Stimulated activated CD4-positive, alpha-beta T cell treated with anti-CD3 and anti-CD28 coated beads, Interleukin-15, amount 100 ng/mL, for 24 hours (primary cell): ENCODE measurements at regions not wholly inside any gene's neighbourhood (a gene's known extent, or its start where the extent isn't known, plus 50 kb on each side); places are given as distances from the start of the nearest gene placed in this dataset.

Experiments
- DNase-seq: peaks from one replicate; pipeline ENCODE4 v3.0.0-alpha.2; 2020

DNA sequence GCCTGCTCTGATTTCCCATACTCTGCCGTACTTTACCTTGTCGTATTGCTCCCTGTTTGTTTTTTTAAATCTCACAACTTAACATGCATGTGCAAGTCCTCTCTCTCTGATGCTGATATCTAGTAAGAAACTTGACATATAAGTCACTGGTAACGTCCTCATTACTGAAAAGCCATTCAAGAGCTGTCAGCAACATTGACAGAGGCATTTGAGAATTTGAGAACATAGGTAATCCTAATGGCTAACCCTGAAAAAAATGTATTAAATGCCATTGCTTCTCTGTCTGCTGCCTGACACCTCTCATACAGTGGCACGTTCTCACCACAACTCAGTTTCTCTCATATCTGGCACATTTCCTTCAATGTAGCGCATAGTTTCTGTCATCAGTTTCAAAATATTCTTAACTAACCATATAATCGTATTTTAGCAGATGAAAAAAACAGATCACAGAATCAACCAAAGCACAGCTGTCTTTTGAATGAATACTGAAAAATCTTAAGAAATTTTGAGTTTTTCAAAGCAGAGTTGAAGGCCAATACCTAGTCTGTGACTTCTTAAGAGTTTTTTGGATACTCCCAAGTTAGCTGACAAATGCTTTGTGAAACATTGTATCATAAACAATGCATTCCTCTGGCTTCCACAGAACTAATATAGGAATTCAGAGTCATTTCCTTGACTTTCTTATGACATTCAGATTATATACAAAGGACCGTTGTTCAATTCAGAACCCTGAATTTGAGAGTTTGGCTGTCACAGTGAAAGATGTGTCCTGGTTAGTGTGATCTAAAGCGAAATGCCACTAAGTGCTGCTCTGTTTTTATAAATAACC is 996.4 kb downstream of the C4orf33 start:
- no peak for DNase-seq

GRCh38 chr4:130099105-130099504 is 1003.2 kb downstream of the C4orf33 start:
- DNase-seq, result no peak

GRCh38 chr4:130110189-130110588 is 1014.2 kb downstream of the C4orf33 start:
- DNase-seq, result no peak

DNA sequence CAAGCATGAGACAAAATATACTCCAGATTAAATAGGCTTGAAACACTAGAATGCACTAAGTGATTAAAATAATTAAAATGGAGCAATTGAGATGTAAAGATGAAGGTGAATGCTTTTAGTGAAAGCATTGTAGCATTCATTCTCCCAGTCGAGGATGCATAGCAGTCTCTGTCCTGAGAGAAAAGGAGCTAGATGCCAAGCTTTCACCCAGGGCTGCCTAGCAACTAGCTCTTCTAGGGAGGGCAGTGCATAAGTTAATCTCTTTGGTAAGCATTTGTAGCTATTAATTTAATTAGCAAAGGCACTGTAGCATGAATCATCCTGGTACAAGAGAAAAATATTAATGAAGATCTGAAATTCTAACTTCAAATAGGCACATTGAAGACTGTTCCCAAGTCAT is 1014.8 kb downstream of the C4orf33 start:
- no peak for DNase-seq

DNA sequence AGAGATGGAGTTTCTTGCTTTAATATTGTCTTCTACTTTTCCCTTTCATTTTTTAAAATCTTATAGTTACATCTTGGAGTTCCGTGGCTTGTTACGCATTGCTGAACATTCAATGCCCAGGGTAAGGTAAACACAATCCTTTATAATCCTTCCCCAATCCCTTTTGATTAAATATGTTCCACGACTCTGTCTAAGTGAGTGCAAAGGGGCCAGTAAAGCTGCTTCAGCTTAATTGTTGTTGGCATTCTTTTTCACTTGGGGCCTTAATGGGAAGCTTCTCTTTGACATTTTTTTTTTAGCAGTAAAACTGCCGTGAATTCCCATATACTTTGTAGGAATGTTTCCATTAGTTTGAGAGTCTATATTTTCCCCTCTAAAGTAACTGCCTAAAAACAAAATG is 1028.1 kb downstream of the C4orf33 start:
- DNase-seq, result no peak

- DNase-seq, result no peak
Observed at GRCh38 chr4:130125467-130125866, 1029.5 kb downstream of the C4orf33 start.

- DNase-seq, result no peak
Observed at GRCh38 chr4:130127297-130127696, 1031.3 kb downstream of the C4orf33 start.

- no peak for DNase-seq
Observed at GRCh38 chr4:130131536-130131935, 1035.6 kb downstream of the C4orf33 start.

DNA sequence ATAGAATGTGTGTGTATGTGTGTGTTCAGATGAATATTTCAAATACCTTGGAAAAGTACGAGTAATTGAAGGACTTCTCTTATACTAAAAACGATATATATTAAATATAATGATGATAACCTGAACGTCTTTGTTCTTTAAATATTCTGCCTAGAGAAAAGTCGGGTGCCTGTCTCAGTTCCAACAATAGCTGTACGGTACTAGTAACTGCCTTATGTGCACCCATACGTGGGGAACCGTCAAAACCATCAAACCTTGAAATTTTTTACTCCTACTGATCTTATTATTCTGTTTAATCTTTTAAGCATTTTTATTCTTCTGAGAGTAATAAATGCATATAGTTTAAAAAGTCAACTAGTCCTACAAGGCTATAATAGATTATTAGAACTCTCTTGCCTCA is 1045.7 kb downstream of the C4orf33 start:
- DNase-seq, result no peak

DNA sequence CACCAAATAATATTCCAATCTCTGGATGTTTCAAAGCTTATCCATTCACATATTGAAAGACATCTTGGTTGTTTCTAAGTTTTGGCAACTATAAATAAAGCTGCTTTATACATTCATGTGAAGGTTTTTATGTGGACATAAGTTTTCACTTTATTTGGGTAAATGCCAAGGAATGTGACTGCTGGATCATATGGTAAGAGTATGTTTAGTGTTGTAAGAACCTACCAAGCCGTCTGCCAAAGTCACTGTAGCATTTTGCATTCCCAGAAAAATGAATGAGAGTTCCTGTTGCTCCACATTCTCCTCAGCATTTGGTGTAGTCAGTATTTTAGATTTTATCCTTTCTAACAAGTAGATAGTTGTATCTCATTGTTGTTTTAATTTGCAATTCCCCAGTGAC is 1047.7 kb downstream of the C4orf33 start:
- DNase-seq, result no peak

GRCh38 chr4:130146773-130147172 is 1050.8 kb downstream of the C4orf33 start:
- no peak for DNase-seq

- no peak for DNase-seq
Observed at GRCh38 chr4:130147641-130148040, 1051.7 kb downstream of the C4orf33 start.

DNA sequence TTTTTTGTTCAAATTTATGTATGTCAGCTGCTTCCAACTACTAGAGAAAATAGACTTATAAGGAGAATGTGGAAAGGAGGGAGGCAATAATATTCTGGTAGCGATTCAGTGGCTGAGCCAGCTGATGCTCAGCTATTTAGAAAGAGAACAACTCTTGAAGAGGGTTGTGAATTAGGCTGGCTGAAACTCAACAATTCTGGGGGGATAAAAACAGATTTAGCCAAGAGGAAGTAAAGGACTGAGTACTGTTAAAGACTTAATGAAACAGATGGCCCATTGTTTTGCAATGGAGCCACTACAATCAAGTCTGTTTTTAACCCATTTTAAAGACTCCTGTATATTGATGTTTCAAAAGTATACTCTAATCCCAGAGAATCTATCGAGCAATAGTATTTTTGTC is 1058.9 kb downstream of the C4orf33 start:
- no peak for DNase-seq

DNA sequence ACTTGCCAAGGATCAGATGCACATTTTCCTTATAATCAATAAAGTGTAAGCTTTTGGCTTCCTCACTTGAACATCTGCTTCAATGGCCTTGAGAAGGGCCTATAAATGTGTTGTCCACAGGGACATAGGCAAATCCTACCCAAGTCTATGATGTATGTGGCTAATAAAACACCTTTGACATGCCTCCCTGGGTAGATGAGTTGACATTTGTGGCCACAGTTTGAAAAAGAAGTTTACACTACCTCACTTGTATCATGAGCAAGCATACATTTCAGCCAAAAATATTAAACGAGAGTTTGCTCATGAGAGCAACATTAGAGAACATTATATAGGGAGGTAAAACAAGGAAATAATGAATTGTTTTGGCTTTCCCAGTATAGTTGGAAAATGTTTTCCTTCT is 1067.7 kb downstream of the C4orf33 start:
- DNase-seq, result no peak

GRCh38 chr4:130165381-130165780 is 1069.4 kb downstream of the C4orf33 start:
- DNase-seq, result no peak

DNA sequence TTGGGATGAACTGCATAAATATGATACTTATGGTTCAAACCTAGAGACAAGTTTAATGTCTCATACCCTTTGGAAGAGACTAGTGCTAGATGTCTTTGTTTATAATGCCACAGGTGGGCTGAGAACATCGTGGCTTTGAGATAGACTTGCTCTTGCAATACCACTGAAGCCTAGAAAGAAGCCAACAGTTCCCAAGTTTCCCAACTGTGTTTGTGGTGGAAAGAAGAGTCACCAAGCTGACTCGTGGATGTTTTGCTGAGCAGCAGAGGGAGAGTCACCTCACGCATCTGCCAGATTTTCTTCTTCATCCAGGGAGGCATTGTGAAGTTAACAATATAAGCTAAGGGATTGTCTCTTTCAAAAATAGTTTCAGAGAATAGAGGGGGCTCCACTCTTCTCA is 1076.2 kb downstream of the C4orf33 start:
- DNase-seq, result no peak

- no peak for DNase-seq
Observed at GRCh38 chr4:130178106-130178505, 1082.2 kb downstream of the C4orf33 start.

DNA sequence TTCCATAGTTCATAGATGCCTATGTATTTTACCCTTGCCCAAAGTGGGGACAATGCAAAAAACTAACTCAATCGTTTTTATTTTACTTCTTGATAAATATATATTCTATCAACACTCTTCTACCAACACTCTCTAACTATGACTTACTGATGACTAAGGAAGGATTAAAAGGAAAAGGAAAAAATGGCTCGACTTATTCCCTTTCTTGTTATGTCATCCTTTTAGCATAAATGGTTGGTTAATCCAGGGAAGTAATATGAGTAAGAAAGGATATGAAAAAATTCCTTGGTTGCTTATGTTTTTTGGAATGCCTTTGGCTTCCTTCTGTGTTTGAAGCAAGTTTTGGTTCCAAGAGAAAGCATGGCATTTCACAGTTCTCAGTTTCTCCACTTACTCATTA is 1087.1 kb downstream of the C4orf33 start:
- no peak for DNase-seq

GRCh38 chr4:130183766-130184165 is 1087.8 kb downstream of the C4orf33 start:
- DNase-seq, result no peak

DNA sequence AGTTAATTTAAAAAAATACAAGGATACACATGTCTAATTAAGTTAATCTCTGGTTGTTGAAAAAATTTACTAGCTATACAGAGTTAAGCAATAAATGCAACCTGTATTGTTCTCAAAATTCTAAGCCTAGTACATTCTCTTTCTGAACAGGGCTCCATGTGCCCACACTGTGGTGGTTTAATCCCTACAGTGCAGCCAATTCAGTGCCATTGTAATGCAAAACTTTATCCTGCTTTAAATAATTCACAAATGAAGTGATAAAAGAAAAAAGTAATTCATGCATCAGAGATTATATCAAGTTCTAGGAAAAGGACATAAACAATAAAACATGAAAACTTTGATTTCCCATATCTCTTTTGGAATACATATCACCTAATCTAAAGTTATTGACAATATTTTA is 1089.2 kb downstream of the C4orf33 start:
- DNase-seq, result no peak

- DNase-seq, result no peak
Observed at GRCh38 chr4:130186931-130187330, 1091.0 kb downstream of the C4orf33 start.

- no peak for DNase-seq
Observed at GRCh38 chr4:130187587-130187986, 1091.6 kb downstream of the C4orf33 start.

GRCh38 chr4:130192787-130193186 is 1096.8 kb downstream of the C4orf33 start:
- no peak for DNase-seq

- no peak for DNase-seq
Observed at GRCh38 chr4:130197946-130198345, 1102.0 kb downstream of the C4orf33 start.

DNA sequence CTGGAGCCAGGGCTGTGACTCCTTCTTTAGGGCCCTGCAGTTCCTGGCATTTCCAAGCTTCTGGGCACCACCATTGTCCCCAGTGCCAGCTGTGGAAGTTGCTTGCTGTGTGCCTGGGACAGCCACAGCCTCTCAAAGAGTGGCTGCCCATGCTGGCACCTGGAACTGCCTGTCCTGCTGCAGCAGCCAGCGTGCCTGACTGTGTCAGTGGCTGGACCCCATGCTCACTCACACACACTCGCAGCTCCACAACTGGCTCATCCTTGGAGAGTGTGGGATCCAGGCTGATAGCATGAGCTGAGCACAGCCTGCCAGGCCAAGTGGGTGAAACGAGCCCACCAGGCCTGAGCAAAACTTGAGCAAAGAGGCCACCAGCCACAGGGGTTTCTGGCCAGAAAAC is 1107.6 kb downstream of the C4orf33 start:
- no peak for DNase-seq
